ENCODE measurements at regions not wholly inside any gene's neighbourhood (a gene's known extent, or its start where the extent isn't known, plus 50 kb on each side); places are given as distances from the start of the nearest gene placed in this dataset.

DNA sequence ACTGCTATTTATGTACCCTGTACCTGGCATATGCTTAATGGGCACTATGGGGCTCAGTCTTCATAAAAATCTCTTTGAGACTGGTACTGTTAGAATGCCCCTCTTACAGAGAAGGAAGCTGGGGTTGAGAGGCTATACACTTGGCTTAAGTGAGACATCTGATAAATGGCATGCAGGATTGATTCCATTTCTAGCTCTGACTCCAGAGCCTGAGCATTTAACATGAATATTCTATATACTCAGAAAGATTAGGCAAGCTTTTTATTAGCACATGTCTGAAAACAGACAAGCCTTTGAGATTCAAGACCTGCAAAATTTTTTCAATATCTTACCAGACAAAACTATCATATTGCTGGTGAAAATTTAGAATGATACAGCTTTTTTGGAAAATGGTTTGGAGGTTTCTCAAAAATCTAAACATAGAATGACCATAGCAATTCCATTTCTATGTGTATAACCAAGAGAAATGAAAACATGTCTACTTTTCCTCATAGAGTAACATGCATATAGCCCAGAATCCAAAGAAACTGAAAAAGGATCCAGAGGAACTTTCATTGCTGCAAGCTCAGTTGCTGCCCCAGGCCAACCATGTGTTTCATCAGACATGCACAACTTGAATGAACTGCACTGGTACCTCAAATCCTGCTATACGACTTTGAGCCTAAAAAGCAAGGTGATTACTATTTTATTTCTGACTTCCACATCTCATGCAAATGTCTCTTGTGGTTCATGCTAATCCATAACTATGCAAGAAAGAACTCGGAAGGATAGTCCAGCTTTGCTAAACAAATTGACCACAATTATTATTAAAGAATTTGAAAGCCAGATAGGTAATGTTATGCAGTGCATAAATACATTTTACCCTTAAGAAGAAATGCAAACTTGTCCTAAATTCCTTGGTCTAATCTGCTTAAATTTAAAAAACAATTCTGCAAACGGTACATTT lies 389.0 kb upstream of the GRIA1 start (continued):
- no peak for TF ChIP-seq JUND (IDR thresholded peaks at IDR 0.05)

GRCh38 chr5:153116916-153117315 lies 373.6 kb upstream of the GRIA1 start:
- RAD21 ChIA-PET (ENCODE audit: low non-redundant PET in 1 of 2, low total read pairs in 2 of 2, uncharacterized antibody in 2 of 2, unreplicated experiment in 2 of 2) = no interaction called here
- no TSS peak for BruUV-seq (replicated peaks)

GRCh38 chr5:153118018-153118417 lies 372.5 kb upstream of the GRIA1 start:
- H2AFZ ChIP-seq (ENCODE audit: low read depth, low read length, poor library complexity, severe bottlenecking) = no peak overlapping the region
- no peaks in the 10 kb centered on the region for H3K36me3 ChIP-seq (ENCODE audit: control insufficient read depth in 1 of 2, insufficient read depth in 2 of 2, low read length in 2 of 2)
- 0 out of 4 replicates have a peak, but pooled peaks cover 0 to 4% of the 10 kb centered on the region in 2 experiments for H3K9me3 ChIP-seq (ENCODE audit: control insufficient read depth in 1 of 2, insufficient read depth in 1 of 2, low read depth in 1 of 2, low read length in 2 of 2)
- ChIA-PET POLR2A (no interaction called here), RAD21 (ENCODE audit: low non-redundant PET in 1 of 2, low total read pairs in 2 of 2, uncharacterized antibody in 2 of 2, unreplicated experiment in 2 of 2) (no interaction called here), CTCF (no interaction called here)
- H3K4me3 ChIP-seq (replicated peaks in 1 of 2; ENCODE audit: low read depth in 1 of 2, low read length in 2 of 2) = no peak overlapping the region
- H3K27ac ChIP-seq (ENCODE audit: low read depth, low read length) = no peak overlapping the region
- no peaks in the 10 kb centered on the region for H3K27me3 ChIP-seq (ENCODE audit: insufficient read depth, low read length)
- ATAC-seq = no peak
- H3K4me1 ChIP-seq (ENCODE audit: control insufficient read depth in 1 of 2, insufficient read depth in 2 of 2, low read length in 2 of 2) = no peaks in the 10 kb centered on the region
- TF ChIP-seq ZNF274 (IDR thresholded peaks at IDR 0.05; ENCODE audit: low read depth, low read length) (no peak), CEBPB (IDR thresholded peaks at IDR 0.05; ENCODE audit: low read depth) (no peak), YY1 (IDR thresholded peaks at IDR 0.05; ENCODE audit: extremely low read depth, insufficient replicate concordance, low read depth, low read length) (no peak), EGR1 (IDR thresholded peaks at IDR 0.05; ENCODE audit: low read depth) (no peak), SIN3A (IDR thresholded peaks at IDR 0.05; ENCODE audit: low read depth) (no peak), FOSL1 (IDR thresholded peaks at IDR 0.05; ENCODE audit: low read depth) (no peak), SRF (IDR thresholded peaks at IDR 0.05; ENCODE audit: low read depth) (no peak), SP1 (IDR thresholded peaks at IDR 0.05; ENCODE audit: low read depth) (no peak)
- TF ChIP-seq, protein P1, sequence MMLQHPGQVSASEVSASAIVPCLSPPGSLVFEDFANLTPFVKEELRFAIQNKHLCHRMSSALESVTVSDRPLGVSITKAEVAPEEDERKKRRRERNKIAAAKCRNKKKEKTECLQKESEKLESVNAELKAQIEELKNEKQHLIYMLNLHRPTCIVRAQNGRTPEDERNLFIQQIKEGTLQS (IDR thresholded peaks at IDR 0.05) = no peak
- no peaks in the 10 kb centered on the region for H3K9me2 ChIP-seq (ENCODE audit: insufficient read depth)
- H3K9ac ChIP-seq (ENCODE audit: low read length) = no peak overlapping the region
- BruUV-seq (replicated peaks) = no TSS peak
- no peak for DNase-seq (ENCODE audit: low read depth, low spot score)
- no peaks in the 10 kb centered on the region for H3K79me2 ChIP-seq (ENCODE audit: insufficient read depth, low read length)
- H4K20me1 ChIP-seq (ENCODE audit: insufficient read depth) = no peaks in the 10 kb centered on the region
- H3K4me2 ChIP-seq (ENCODE audit: low read length) = no peak overlapping the region
- intact Hi-C loops (cut with micrococcal nuclease) = no loop called here

More at GRCh38 chr5:153116916-153117315, 373.6 kb upstream of the GRIA1 start:
- TF ChIP-seq TCF7L2 (IDR thresholded peaks at IDR 0.05; ENCODE audit: borderline replicate concordance, extremely low read depth, insufficient read depth, insufficient read length) (no peak), POLR2AphosphoS5 (IDR thresholded peaks at IDR 0.05; ENCODE audit: low read depth, low read length) (no peak), ELF1 (IDR thresholded peaks at IDR 0.05; ENCODE audit: borderline replicate concordance, low read depth) (no peak), SP1 (IDR thresholded peaks at IDR 0.05; ENCODE audit: low read depth) (no peak), YY1 (IDR thresholded peaks at IDR 0.05; ENCODE audit: extremely low read depth, insufficient replicate concordance, low read depth, low read length) (no peak), EGR1 (IDR thresholded peaks at IDR 0.05; ENCODE audit: low read depth) (no peak), EZH2phosphoT487 (IDR thresholded peaks at IDR 0.05; ENCODE audit: borderline replicate concordance) (no peak)
- TF ChIP-seq, protein P1 (IDR thresholded peaks at IDR 0.05) = no peak
- POLR2A ChIA-PET = no interaction called here
- H4K20me1 ChIP-seq (ENCODE audit: insufficient read depth) = no peaks in the 10 kb centered on the region
- CTCF ChIA-PET = no interaction called here
- no peak overlapping the region for H3K9ac ChIP-seq (ENCODE audit: low read length)
- H2AFZ ChIP-seq (ENCODE audit: low read depth, low read length, poor library complexity, severe bottlenecking) = no peak overlapping the region
- no peak for DNase-seq (ENCODE audit: low read depth, low spot score)
- no peaks in the 10 kb centered on the region for H3K36me3 ChIP-seq (ENCODE audit: control insufficient read depth in 1 of 2, insufficient read depth in 2 of 2, low read length in 2 of 2)
- no peak overlapping the region for H3K4me2 ChIP-seq (ENCODE audit: low read length)
- H3K27me3 ChIP-seq (ENCODE audit: insufficient read depth, low read length) = no peaks in the 10 kb centered on the region
- no peaks in the 10 kb centered on the region for H3K9me2 ChIP-seq (ENCODE audit: insufficient read depth)
- no peaks in the 10 kb centered on the region for H3K79me2 ChIP-seq (ENCODE audit: insufficient read depth, low read length)
- no peak for ATAC-seq
- no peak overlapping the region for H3K4me3 ChIP-seq (replicated peaks in 1 of 2; ENCODE audit: low read depth in 1 of 2, low read length in 2 of 2)
- H3K27ac ChIP-seq (ENCODE audit: low read depth, low read length) = no peak overlapping the region
- 0 out of 4 replicates have a peak, but pooled peaks cover 0 to 4% of the 10 kb centered on the region in 2 experiments for H3K9me3 ChIP-seq (ENCODE audit: control insufficient read depth in 1 of 2, insufficient read depth in 1 of 2, low read depth in 1 of 2, low read length in 2 of 2)
- intact Hi-C loops (cut with micrococcal nuclease) = no loop called here
- H3K4me1 ChIP-seq (ENCODE audit: control insufficient read depth in 1 of 2, insufficient read depth in 2 of 2, low read length in 2 of 2) = no peaks in the 10 kb centered on the region
